ENCODE measurements at regions not wholly inside any gene's neighbourhood (a gene's known extent, or its start where the extent isn't known, plus 50 kb on each side); places are given as distances from the start of the nearest gene placed in this dataset.

- Histone ChIP-seq H3K4me3 (ENCODE audit: low read length) (no peak overlapping the region), H3K9ac (ENCODE audit: low read depth, low read length) (no peak overlapping the region), H3K36me3 (ENCODE audit: insufficient read depth, low read length) (no peaks in the 10 kb centered on the region), H3K4me1 (ENCODE audit: insufficient read depth, low read length) (peaks cover 11% of the 10 kb centered on the region), H3K9me3 (ENCODE audit: insufficient read depth, low read depth, low read length) (no peaks in the 10 kb centered on the region), H3K27me3 (ENCODE audit: insufficient read depth, low read length) (no peaks in the 10 kb centered on the region), H3K27ac (ENCODE audit: low read depth, low read length) (no peak overlapping the region)
- WGBS, result 89% methylated on average over 5 of the region's 5 CpGs
These were observed 202.8 kb upstream of the BCL6 start for GRCh38 chr3:187947927-187948682.

- H3K9me3 ChIP-seq (ENCODE audit: insufficient read depth, low read depth, low read length), result no peaks in the 10 kb centered on the region
- H3K27ac ChIP-seq (ENCODE audit: low read depth, low read length), result no peak overlapping the region
- WGBS, result 89% methylated on average over 4 of the region's 4 CpGs
- H3K4me1 ChIP-seq (ENCODE audit: insufficient read depth, low read length), result peaks cover 4% of the 10 kb centered on the region
- no peaks in the 10 kb centered on the region for H3K36me3 ChIP-seq (ENCODE audit: insufficient read depth, low read length)
- H3K9ac ChIP-seq (ENCODE audit: low read depth, low read length), result no peak overlapping the region
- no peaks in the 10 kb centered on the region for H3K27me3 ChIP-seq (ENCODE audit: insufficient read depth, low read length)
- no peak overlapping the region for H3K4me3 ChIP-seq (ENCODE audit: low read length)
These were observed 204.0 kb upstream of the BCL6 start for GRCh38 chr3:187949093-187949820.

- no peak overlapping the region for H3K4me3 ChIP-seq (ENCODE audit: low read length)
- H3K27me3 ChIP-seq (ENCODE audit: insufficient read depth, low read length), result no peaks in the 10 kb centered on the region
- H3K27ac ChIP-seq (ENCODE audit: low read depth, low read length), result no peak overlapping the region
- no peaks in the 10 kb centered on the region for H3K4me1 ChIP-seq (ENCODE audit: insufficient read depth, low read length)
- H3K9ac ChIP-seq (ENCODE audit: low read depth, low read length), result no peak overlapping the region
- no peaks in the 10 kb centered on the region for H3K9me3 ChIP-seq (ENCODE audit: insufficient read depth, low read depth, low read length)
- WGBS, result 95% methylated on average over 4 of the region's 4 CpGs
- no peaks in the 10 kb centered on the region for H3K36me3 ChIP-seq (ENCODE audit: insufficient read depth, low read length)
These were observed 203.3 kb upstream of the LPP start for GRCh38 chr3:187950671-187951070.

- H3K9me3 ChIP-seq (ENCODE audit: insufficient read depth, low read depth, low read length), result no peaks in the 10 kb centered on the region
These were observed 202.3 kb upstream of the LPP start for GRCh38 chr3:187951452-187952190.

GRCh38 chr3:187952849-187953248, 201.1 kb upstream of the LPP start:
- Histone ChIP-seq H3K27ac (ENCODE audit: low read depth, low read length) (no peak overlapping the region), H3K4me1 (ENCODE audit: insufficient read depth, low read length) (no peaks in the 10 kb centered on the region), H3K4me3 (ENCODE audit: low read length) (no peak overlapping the region), H3K36me3 (ENCODE audit: insufficient read depth, low read length) (no peaks in the 10 kb centered on the region), H3K27me3 (ENCODE audit: insufficient read depth, low read length) (no peaks in the 10 kb centered on the region), H3K9me3 (ENCODE audit: insufficient read depth, low read depth, low read length) (no peaks in the 10 kb centered on the region), H3K9ac (ENCODE audit: low read depth, low read length) (no peak overlapping the region)
- WGBS, result 94% methylated on average over 4 of the region's 4 CpGs

More at GRCh38 chr3:187951452-187952190, 202.3 kb upstream of the LPP start:
- Histone ChIP-seq H3K9ac (ENCODE audit: low read depth, low read length) (no peak overlapping the region), H3K27ac (ENCODE audit: low read depth, low read length) (no peak overlapping the region), H3K36me3 (ENCODE audit: insufficient read depth, low read length) (no peaks in the 10 kb centered on the region), H3K4me1 (ENCODE audit: insufficient read depth, low read length) (no peaks in the 10 kb centered on the region), H3K4me3 (ENCODE audit: low read length) (no peak overlapping the region), H3K27me3 (ENCODE audit: insufficient read depth, low read length) (no peaks in the 10 kb centered on the region)
- WGBS, result 75% methylated on average over 1 of the region's 1 CpG

GRCh38 chr3:187954516-187954872, 199.5 kb upstream of the LPP start:
- Histone ChIP-seq H3K36me3 (ENCODE audit: insufficient read depth, low read length) (no peaks in the 10 kb centered on the region), H3K9me3 (ENCODE audit: insufficient read depth, low read depth, low read length) (no peaks in the 10 kb centered on the region), H3K4me3 (ENCODE audit: low read length) (no peak overlapping the region), H3K9ac (ENCODE audit: low read depth, low read length) (no peak overlapping the region), H3K4me1 (ENCODE audit: insufficient read depth, low read length) (no peaks in the 10 kb centered on the region), H3K27ac (ENCODE audit: low read depth, low read length) (no peak overlapping the region), H3K27me3 (ENCODE audit: insufficient read depth, low read length) (no peaks in the 10 kb centered on the region)
- WGBS, result 98% methylated on average over 2 of the region's 2 CpGs

GRCh38 chr3:187954873-187955586, 198.9 kb upstream of the LPP start:
- no peak overlapping the region for H3K27ac ChIP-seq (ENCODE audit: low read depth, low read length)
- H3K9ac ChIP-seq (ENCODE audit: low read depth, low read length), result no peak overlapping the region
- 93% methylated on average over 4 of the region's 4 CpGs for WGBS

GRCh38 chr3:187955587-187955952, 198.4 kb upstream of the LPP start:
- Histone ChIP-seq H3K36me3 (ENCODE audit: insufficient read depth, low read length) (no peaks in the 10 kb centered on the region), H3K9me3 (ENCODE audit: insufficient read depth, low read depth, low read length) (no peaks in the 10 kb centered on the region), H3K4me1 (ENCODE audit: insufficient read depth, low read length) (no peaks in the 10 kb centered on the region), H3K27me3 (ENCODE audit: insufficient read depth, low read length) (no peaks in the 10 kb centered on the region), H3K9ac (ENCODE audit: low read depth, low read length) (no peak overlapping the region), H3K4me3 (ENCODE audit: low read length) (no peak overlapping the region), H3K27ac (ENCODE audit: low read depth, low read length) (no peak overlapping the region)

More at GRCh38 chr3:187954873-187955586, 198.9 kb upstream of the LPP start:
- H3K4me3 ChIP-seq (ENCODE audit: low read length), result no peak overlapping the region
- no peaks in the 10 kb centered on the region for H3K9me3 ChIP-seq (ENCODE audit: insufficient read depth, low read depth, low read length)
- H3K36me3 ChIP-seq (ENCODE audit: insufficient read depth, low read length), result no peaks in the 10 kb centered on the region
- no peaks in the 10 kb centered on the region for H3K27me3 ChIP-seq (ENCODE audit: insufficient read depth, low read length)
- no peaks in the 10 kb centered on the region for H3K4me1 ChIP-seq (ENCODE audit: insufficient read depth, low read length)

GRCh38 chr3:187957165-187957581, 196.8 kb upstream of the LPP start:
- no peaks in the 10 kb centered on the region for H3K9me3 ChIP-seq (ENCODE audit: insufficient read depth, low read depth, low read length)
- H3K4me3 ChIP-seq (ENCODE audit: low read length), result no peak overlapping the region
- 91% methylated on average over 5 of the region's 5 CpGs for WGBS
- no peaks in the 10 kb centered on the region for H3K4me1 ChIP-seq (ENCODE audit: insufficient read depth, low read length)
- no peak overlapping the region for H3K9ac ChIP-seq (ENCODE audit: low read depth, low read length)
- H3K27me3 ChIP-seq (ENCODE audit: insufficient read depth, low read length), result no peaks in the 10 kb centered on the region
- no peaks in the 10 kb centered on the region for H3K36me3 ChIP-seq (ENCODE audit: insufficient read depth, low read length)
- no peak overlapping the region for H3K27ac ChIP-seq (ENCODE audit: low read depth, low read length)

- H3K27ac ChIP-seq (ENCODE audit: low read depth, low read length), result no peak overlapping the region
- no peaks in the 10 kb centered on the region for H3K9me3 ChIP-seq (ENCODE audit: insufficient read depth, low read depth, low read length)
- no peak overlapping the region for H3K9ac ChIP-seq (ENCODE audit: low read depth, low read length)
- no peaks in the 10 kb centered on the region for H3K36me3 ChIP-seq (ENCODE audit: insufficient read depth, low read length)
- H3K4me3 ChIP-seq (ENCODE audit: low read length), result no peak overlapping the region
- no peaks in the 10 kb centered on the region for H3K27me3 ChIP-seq (ENCODE audit: insufficient read depth, low read length)
- H3K4me1 ChIP-seq (ENCODE audit: insufficient read depth, low read length), result no peaks in the 10 kb centered on the region
These were observed 196.4 kb upstream of the LPP start for GRCh38 chr3:187957582-187957981.

All from HUES64 (cell line).